GM23338 (cell line): ENCODE measurements at regions not wholly inside any gene's neighbourhood (a gene's known extent, or its start where the extent isn't known, plus 50 kb on each side); places are given as distances from the start of the nearest gene placed in this dataset.
A peak's percentile ranks its signal among the peaks of the same experiment; 100 is the strongest.

ENCODE experiments used
- CREB1 ChIP-seq: fragments of 250-450 bp; sonication (Bioruptor Pico); IDR thresholded peaks from 2 replicates; pipeline ENCODE4 v1.5.0; 2020; ENCODE audit warnings: low read depth, mild to moderate bottlenecking, moderate library complexity
- EZH2 ChIP-seq: fragments of 200-600 bp; sonication (generic); IDR thresholded peaks from one replicate; pipeline ENCODE4 v1.8.0; 2017; ENCODE audit warnings: antibody characterized with exemption, mild to moderate bottlenecking, low read depth; ENCODE audit not compliant: unreplicated experiment
- EZH2phosphoT487 ChIP-seq: fragments of 200-600 bp; sonication (generic); IDR thresholded peaks from one replicate; pipeline ENCODE4 v1.8.1; 2018; ENCODE audit warnings: antibody characterized with exemption; ENCODE audit not compliant: unreplicated experiment
- NANOG ChIP-seq: IDR thresholded peaks from 2 replicates; pipeline ENCODE4 v1.6.1; 2016; ENCODE audit warnings: antibody characterized with exemption, borderline replicate concordance
- POLR2AphosphoS5 ChIP-seq: IDR thresholded peaks from 2 replicates; pipeline ENCODE4 v1.6.1; 2016; ENCODE audit warnings: antibody characterized with exemption, low read depth
- STAT1 ChIP-seq: IDR thresholded peaks from one replicate; pipeline ENCODE4 v1.6.1; 2016; ENCODE audit warnings: antibody characterized with exemption; ENCODE audit not compliant: unreplicated experiment
- TF ChIP-seq, protein P1 (sequence below), 2 experiments: fragments of 200-600 bp in 1 of 2; sonication (generic) in 1 of 2; conservative IDR thresholded peaks; 2 replicates each; pipeline versions ENCODE4 v1.5.1 to v1.6.1; 2016 to 2017; ENCODE audit warnings: antibody characterized with exemption in 2 of 2, low read depth in 2 of 2, mild to moderate bottlenecking in 2 of 2, moderate library complexity in 1 of 2
- TF ChIP-seq, protein P2 (sequence below): IDR thresholded peaks from one replicate; pipeline ENCODE4 v1.6.1; 2018; ENCODE audit warnings: antibody characterized with exemption; ENCODE audit not compliant: unreplicated experiment

DNA sequence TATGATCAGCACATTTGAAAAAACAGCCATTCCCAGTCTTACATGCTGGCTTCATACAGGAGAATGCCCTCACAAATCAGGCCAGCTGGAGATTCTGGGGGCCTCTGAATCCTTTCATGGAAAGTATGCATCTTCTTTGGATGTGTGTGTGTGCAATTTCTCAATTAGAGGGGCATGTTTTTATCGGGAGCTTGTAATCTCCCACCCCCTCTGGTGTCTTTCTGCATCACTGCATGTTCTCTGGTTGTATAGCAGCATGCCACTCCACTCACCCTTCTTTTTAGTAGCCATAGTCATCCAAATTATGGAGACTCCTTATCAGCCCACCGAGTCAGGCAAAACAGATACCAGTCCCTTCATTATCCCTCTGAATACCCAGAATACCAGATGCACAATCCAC is 282.2 kb upstream of the SLIT2 start:
- TF ChIP-seq, protein P1, sequence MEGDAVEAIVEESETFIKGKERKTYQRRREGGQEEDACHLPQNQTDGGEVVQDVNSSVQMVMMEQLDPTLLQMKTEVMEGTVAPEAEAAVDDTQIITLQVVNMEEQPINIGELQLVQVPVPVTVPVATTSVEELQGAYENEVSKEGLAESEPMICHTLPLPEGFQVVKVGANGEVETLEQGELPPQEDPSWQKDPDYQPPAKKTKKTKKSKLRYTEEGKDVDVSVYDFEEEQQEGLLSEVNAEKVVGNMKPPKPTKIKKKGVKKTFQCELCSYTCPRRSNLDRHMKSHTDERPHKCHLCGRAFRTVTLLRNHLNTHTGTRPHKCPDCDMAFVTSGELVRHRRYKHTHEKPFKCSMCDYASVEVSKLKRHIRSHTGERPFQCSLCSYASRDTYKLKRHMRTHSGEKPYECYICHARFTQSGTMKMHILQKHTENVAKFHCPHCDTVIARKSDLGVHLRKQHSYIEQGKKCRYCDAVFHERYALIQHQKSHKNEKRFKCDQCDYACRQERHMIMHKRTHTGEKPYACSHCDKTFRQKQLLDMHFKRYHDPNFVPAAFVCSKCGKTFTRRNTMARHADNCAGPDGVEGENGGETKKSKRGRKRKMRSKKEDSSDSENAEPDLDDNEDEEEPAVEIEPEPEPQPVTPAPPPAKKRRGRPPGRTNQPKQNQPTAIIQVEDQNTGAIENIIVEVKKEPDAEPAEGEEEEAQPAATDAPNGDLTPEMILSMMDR (conservative IDR thresholded peaks at IDR 0.05; ENCODE audit: low read depth in 2 of 2): peak; percentile 11 to 40; a peak in 2 of 4 replicates
- no peak for TF ChIP-seq NANOG
- TF ChIP-seq CREB1 (CRISPR knock-in tag): no peak
- TF ChIP-seq, protein P2, sequence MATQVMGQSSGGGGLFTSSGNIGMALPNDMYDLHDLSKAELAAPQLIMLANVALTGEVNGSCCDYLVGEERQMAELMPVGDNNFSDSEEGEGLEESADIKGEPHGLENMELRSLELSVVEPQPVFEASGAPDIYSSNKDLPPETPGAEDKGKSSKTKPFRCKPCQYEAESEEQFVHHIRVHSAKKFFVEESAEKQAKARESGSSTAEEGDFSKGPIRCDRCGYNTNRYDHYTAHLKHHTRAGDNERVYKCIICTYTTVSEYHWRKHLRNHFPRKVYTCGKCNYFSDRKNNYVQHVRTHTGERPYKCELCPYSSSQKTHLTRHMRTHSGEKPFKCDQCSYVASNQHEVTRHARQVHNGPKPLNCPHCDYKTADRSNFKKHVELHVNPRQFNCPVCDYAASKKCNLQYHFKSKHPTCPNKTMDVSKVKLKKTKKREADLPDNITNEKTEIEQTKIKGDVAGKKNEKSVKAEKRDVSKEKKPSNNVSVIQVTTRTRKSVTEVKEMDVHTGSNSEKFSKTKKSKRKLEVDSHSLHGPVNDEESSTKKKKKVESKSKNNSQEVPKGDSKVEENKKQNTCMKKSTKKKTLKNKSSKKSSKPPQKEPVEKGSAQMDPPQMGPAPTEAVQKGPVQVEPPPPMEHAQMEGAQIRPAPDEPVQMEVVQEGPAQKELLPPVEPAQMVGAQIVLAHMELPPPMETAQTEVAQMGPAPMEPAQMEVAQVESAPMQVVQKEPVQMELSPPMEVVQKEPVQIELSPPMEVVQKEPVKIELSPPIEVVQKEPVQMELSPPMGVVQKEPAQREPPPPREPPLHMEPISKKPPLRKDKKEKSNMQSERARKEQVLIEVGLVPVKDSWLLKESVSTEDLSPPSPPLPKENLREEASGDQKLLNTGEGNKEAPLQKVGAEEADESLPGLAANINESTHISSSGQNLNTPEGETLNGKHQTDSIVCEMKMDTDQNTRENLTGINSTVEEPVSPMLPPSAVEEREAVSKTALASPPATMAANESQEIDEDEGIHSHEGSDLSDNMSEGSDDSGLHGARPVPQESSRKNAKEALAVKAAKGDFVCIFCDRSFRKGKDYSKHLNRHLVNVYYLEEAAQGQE: no peak
- TF ChIP-seq EZH2phosphoT487: no peak
- no peak for TF ChIP-seq EZH2
- no peak for TF ChIP-seq POLR2AphosphoS5
- TF ChIP-seq STAT1: no peak
